Smooth muscle cell (in vitro differentiated cells): ENCODE measurements at regions not wholly inside any gene's neighbourhood (a gene's known extent, or its start where the extent isn't known, plus 50 kb on each side); places are given as distances from the start of the nearest gene placed in this dataset.

Experiments used
- DNase-seq: peaks from one replicate; lab custom pipeline; 2025; ENCODE audit not compliant: unreplicated experiment; lab: John Stamatoyannopoulos, UW
- H2AFZ ChIP-seq: fragments of 200-600 bp; sonication (generic); 2 replicates; pipeline ENCODE4 v1.6.0; 2016; ENCODE audit warnings: antibody characterized with exemption, low read depth, mild to moderate bottlenecking
- H3F3A ChIP-seq: fragments of 200-600 bp; sonication (generic); 2 replicates; pipeline ENCODE4 v1.6.0; 2017; ENCODE audit warnings: antibody characterized with exemption, low read depth
- H3K27ac ChIP-seq: fragments of 200-600 bp; sonication (generic); 2 replicates; pipeline ENCODE4 v1.5.1; 2016; ENCODE audit warnings: low read depth, mild to moderate bottlenecking
- H3K27me3 ChIP-seq: fragments of 200-600 bp; sonication (generic); 2 replicates; pipeline ENCODE4 v1.6.1; 2016; ENCODE audit warnings: low read depth, mild to moderate bottlenecking
- H3K36me3 ChIP-seq: fragments of 200-600 bp; sonication (generic); 2 replicates; pipeline ENCODE4 v1.5.1; 2016; ENCODE audit warnings: low read depth
- H3K4me1 ChIP-seq: fragments of 200-600 bp; sonication (generic); 2 replicates; pipeline ENCODE4 v1.5.1; 2016; ENCODE audit warnings: low read depth
- H3K4me2 ChIP-seq: fragments of 200-600 bp; sonication (generic); 2 replicates; pipeline ENCODE4 v1.6.0; 2016; ENCODE audit warnings: mild to moderate bottlenecking
- H3K4me3 ChIP-seq: fragments of 200-600 bp; sonication (generic); 2 replicates; pipeline ENCODE4 v1.5.1; 2016; ENCODE audit warnings: mild to moderate bottlenecking
- H3K79me2 ChIP-seq: fragments of 200-600 bp; sonication (generic); 2 replicates; pipeline ENCODE4 v1.6.0; 2016; ENCODE audit warnings: low read depth, mild to moderate bottlenecking
- H3K9ac ChIP-seq: fragments of 200-600 bp; sonication (generic); 2 replicates; pipeline ENCODE4 v1.6.0; 2016; ENCODE audit warnings: low read depth
- H3K9me3 ChIP-seq: fragments of 200-600 bp; sonication (generic); replicated peaks from 2 replicates; pipeline ENCODE4 v1.5.1; 2016; ENCODE audit warnings: low read depth
- H4K20me1 ChIP-seq: fragments of 200-600 bp; sonication (generic); 2 replicates; pipeline ENCODE4 v1.6.0; 2016; ENCODE audit warnings: low read depth
- CTCF ChIP-seq: fragments of 200-600 bp; sonication (generic); IDR thresholded peaks from 2 replicates; pipeline ENCODE4 v1.5.1; 2017; ENCODE audit warnings: borderline replicate concordance, mild to moderate bottlenecking, antibody characterized with exemption; ENCODE audit not compliant: insufficient read depth, poor library complexity, severe bottlenecking
- WGBS: methylation state at CpG from one replicate; pipeline ENCODE4 v1.1.7; 2016; ENCODE audit warnings: low lambda C conversion rate; 5-methylcytosine and 5-hydroxymethylcytosine counted together

- Histone ChIP-seq H3K27ac (no peak overlapping the region), H3K4me1 (no peaks in the 10 kb centered on the region), H3K9ac (no peak overlapping the region), H3K9me3 (no peaks in the 10 kb centered on the region), H2AFZ (no peak overlapping the region), H4K20me1 (no peaks in the 10 kb centered on the region), H3K4me2 (no peak overlapping the region), H3K36me3 (no peaks in the 10 kb centered on the region), H3K27me3 (no peaks in the 10 kb centered on the region), H3F3A (no peaks in the 10 kb centered on the region), H3K79me2 (no peaks in the 10 kb centered on the region), H3K4me3 (no peak overlapping the region)
- DNase-seq: no peak
- TF ChIP-seq CTCF: no peak
- WGBS: 71% methylated on average over 3 of the region's 3 CpGs
Observed at GRCh38 chr5:163619273-163619934, 114.0 kb downstream of the MAT2B start.

GRCh38 chr5:163619951-163620350 is 114.5 kb downstream of the MAT2B start:
- Histone ChIP-seq H3K27me3 (no peaks in the 10 kb centered on the region), H3K27ac (no peak overlapping the region), H3K4me1 (no peaks in the 10 kb centered on the region), H3K36me3 (no peaks in the 10 kb centered on the region), H3K4me2 (no peak overlapping the region), H3K79me2 (no peaks in the 10 kb centered on the region), H3K9me3 (no peaks in the 10 kb centered on the region), H2AFZ (no peak overlapping the region), H4K20me1 (no peaks in the 10 kb centered on the region), H3K4me3 (no peak overlapping the region), H3K9ac (no peak overlapping the region), H3F3A (no peaks in the 10 kb centered on the region)
- TF ChIP-seq CTCF: no peak
- DNase-seq: no peak
- 43% methylated on average over 5 of the region's 5 CpGs for WGBS

DNA sequence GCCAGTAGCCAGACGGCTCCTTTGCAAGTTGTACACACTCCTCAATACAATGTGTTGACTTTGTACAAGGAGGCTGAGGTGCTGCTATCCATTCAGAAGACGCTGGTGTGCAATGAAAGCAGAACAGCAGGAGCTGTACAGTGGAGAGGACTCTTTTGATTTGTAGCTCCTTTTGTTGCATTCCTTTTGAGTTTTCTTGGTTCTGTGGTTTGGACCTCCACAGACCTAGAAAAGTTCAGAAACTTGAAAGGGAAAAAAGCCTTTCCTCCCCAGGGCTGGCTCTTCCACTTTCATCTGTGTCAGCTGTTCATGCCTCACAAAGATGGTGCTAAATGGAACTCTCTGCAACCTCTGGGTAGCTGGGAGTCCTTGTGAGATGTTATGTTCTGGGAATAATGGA is 117.4 kb downstream of the MAT2B start:
- Histone ChIP-seq H4K20me1 (no peaks in the 10 kb centered on the region), H3K4me3 (no peak overlapping the region), H3K36me3 (no peaks in the 10 kb centered on the region), H3K27me3 (no peaks in the 10 kb centered on the region), H3K9ac (no peak overlapping the region), H3K4me1 (no peaks in the 10 kb centered on the region), H3K79me2 (no peaks in the 10 kb centered on the region), H2AFZ (no peak overlapping the region), H3K27ac (no peak overlapping the region), H3K9me3 (no peaks in the 10 kb centered on the region), H3F3A (no peaks in the 10 kb centered on the region), H3K4me2 (no peak overlapping the region)
- 87% methylated on average over 2 of the region's 2 CpGs for WGBS
- TF ChIP-seq CTCF: no peak
- DNase-seq: no peak

GRCh38 chr5:163623524-163623923 is 118.1 kb downstream of the MAT2B start:
- TF ChIP-seq CTCF: no peak
- H3F3A ChIP-seq: no peaks in the 10 kb centered on the region
- 88% methylated on average over 2 of the region's 2 CpGs for WGBS
- H3K9ac ChIP-seq: no peak overlapping the region
- no peaks in the 10 kb centered on the region for H4K20me1 ChIP-seq
- H3K27ac ChIP-seq: no peak overlapping the region
- no peaks in the 10 kb centered on the region for H3K36me3 ChIP-seq
- H3K27me3 ChIP-seq: no peaks in the 10 kb centered on the region
- no peak for DNase-seq
- H3K79me2 ChIP-seq: no peaks in the 10 kb centered on the region
- H3K4me1 ChIP-seq: no peaks in the 10 kb centered on the region
- H3K4me2 ChIP-seq: no peak overlapping the region
- no peak overlapping the region for H2AFZ ChIP-seq
- no peaks in the 10 kb centered on the region for H3K9me3 ChIP-seq
- no peak overlapping the region for H3K4me3 ChIP-seq
